Frontal cortex (tissue), 3 donors: ENCODE measurements at regions not wholly inside any gene's neighbourhood (a gene's known extent, or its start where the extent isn't known, plus 50 kb on each side); places are given as distances from the start of the nearest gene placed in this dataset.
"Not testable (repeated sequence)": the region's sequence is repeated elsewhere in the genome, so short reads cannot be mapped to it uniquely, and the experiment has no call there.

Source experiments
- DNase-seq, 2 donors: peaks; one replicate each; pipeline ENCODE4 v3.0.0; 2012; ENCODE audit warnings: low spot score in 2 of 2
- FAIRE-seq: peaks from 2 replicates; lab custom pipeline; 2012; peaks lifted over from hg19 to GRCh38; lab: Jason Lieb, UNC
- donor health status: control.
- donor health status: control.
- donor health status: control.

DNA sequence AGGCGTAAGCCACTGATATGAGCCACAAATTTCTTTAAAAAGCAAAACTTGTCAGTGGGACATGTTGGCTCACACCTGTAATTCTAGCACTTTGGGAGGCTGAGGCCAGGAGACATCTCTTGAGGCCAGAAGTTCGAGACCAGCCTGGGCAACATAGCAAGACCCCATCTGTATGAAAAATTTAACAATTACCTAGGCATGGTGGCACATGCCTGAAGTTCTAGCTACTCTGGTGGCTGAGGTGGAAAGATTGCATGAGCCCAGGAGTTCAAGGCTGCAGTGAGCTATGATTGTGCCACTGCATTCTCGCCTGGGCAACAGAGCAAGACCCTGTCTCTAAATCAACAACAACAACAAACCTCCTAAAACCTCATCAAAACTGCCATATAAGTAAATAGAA is 147.6 kb upstream of the BARHL2 start:
- no peak for DNase-seq
- no peak for FAIRE-seq

DNA sequence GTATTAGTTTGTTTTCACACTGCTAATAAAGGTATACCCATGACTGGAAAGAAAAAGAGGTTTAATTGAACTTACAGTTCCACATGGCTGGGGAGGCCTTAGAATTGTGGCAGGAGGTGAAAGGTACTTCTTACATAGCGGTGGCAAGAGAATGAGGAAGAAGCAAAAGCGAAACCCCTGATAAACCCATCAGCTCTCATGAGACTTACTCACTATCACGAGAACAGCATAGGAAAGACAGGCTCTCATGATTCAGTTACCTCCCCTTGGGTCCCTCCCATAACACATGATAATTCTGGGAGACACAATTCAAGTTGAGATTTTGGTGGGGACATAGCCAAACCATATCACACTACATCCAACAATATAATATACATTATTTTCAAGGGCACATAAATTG is 145.7 kb upstream of the BARHL2 start:
- no peak for FAIRE-seq

DNA sequence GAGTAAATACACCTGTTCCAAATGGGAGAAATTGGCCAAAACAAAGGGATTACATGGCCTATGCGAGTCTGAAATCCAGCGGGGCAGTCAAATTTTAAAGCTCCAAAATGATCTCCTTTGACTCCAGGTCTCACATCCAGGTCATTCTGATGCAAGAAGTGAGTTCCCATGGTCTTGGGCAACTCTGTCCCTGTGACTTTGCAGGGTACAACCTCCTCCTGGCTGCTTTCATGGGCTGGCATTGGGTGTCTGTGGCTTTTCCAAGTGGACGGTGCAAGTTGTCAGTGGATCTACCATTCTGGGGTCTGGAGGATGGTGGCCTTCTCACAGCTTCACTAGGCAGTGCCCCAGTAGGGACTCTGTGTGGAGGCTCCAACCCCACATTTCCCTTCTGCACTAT is 144.3 kb upstream of the BARHL2 start:
- not testable (repeated sequence) for FAIRE-seq, DNase-seq

More for the DNA sequence above, 145.7 kb upstream of the BARHL2 start:
- no peak for DNase-seq

DNA sequence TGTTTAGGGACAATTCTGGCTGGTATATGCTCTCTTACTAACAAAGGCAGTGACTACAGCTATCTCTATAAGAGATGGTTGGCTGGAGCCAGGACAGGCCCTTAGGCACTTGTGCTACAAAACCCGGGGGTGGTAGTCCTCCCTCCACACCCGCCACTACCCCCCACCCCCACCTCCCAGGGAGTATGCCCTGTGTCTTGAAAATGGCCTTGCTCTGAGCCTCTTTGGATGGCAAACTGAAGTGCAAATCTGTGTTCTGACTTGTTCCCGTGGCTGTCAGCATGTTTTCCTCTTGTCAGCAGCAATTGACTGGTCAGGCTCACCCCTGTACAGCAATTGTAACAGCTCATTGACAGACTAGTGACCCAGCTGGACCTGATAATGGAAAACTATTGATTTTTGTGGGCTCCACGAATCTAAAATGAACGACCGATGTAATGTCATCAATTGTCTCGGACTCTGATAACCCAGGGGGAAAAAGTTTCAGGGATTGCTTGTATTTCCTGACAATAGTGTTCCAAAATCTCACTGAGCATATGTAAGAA is 139.4 kb upstream of the BARHL2 start:
- FAIRE-seq: no peak
- DNase-seq: no peak

DNA sequence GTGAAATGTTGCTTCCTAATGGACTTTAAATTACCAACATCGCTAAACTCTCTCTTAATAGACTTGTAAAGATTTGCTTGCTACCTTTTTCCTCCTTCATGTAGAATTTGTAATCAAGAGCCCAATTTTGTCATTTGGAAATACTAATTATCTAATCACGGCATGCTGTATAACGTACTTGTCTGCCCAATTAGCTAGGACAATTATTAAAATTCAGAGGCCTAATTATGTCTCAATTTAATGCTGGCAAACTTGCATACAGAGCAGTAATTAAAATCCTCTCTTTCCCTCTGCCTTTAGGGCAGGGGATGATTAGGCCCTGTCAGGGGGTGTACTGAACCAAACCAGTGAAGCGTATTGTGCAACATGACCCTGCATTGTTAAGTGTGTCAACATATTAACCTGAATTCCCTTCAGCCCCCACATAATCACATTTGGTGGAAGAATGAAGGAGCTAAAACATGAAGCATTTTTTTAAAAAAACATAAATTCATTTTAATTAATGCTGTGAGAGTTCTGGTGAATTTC is 137.4 kb upstream of the BARHL2 start:
- DNase-seq (no peak), FAIRE-seq (no peak)

DNA sequence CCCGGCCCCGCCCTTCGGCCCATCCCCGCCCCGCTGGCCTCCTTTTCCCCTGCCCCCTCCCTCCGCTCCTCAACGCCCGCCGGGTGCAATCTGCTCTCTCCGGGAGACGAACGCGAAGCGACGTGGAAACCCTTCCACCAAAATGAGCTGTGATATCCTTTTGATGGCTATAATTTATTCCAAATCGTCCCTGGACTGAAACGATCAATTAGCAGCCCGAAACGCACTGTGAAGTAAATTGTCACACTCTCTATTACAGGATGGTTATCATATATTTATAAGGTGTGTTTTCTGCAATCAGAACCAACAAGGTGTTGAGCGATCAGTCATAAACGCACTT is 134.6 kb upstream of the BARHL2 start:
- DNase-seq: no peak
- FAIRE-seq: no peak

DNA sequence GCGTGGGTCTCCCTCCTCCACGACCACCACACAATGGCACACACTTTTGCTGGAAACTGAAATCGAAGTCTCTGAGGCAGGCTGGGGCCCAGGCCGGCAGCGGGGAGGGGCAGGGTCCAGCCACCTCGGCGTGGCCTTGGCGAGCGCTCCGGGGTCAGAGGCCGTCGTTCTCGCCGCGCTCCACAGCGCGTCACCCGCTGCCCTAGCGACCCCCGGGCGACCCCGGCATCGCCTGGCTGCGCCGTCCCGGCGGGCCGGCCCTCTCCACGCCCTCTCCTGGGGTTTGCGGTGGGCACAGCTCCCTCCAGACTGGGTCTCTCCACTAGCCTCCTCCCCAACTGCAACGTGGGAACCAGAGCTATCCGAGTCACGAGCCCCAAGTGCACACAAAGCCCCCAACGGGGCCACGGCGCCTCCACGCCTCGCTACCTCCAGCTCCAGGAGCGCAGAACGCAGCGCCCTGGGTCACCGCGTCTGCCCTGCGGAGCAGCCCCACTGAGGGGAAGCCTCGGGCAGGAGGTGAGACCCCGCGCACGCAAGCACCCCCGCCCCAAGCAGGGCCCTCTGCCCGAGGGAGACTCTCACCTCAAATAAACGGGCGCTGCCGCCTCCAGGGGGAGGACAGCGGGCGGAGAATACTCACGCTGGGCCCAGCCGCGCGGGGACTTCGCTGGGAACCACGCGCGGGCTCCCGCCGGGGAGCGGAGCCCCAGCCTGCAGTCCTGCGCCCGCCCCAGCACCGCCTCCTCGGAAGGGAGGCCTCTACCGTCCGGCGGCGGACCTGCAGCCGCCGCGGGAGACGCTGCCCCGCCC is 134.0 kb upstream of the BARHL2 start:
- peak; percentile 80 to 85 for DNase-seq
- no peak for FAIRE-seq

DNA sequence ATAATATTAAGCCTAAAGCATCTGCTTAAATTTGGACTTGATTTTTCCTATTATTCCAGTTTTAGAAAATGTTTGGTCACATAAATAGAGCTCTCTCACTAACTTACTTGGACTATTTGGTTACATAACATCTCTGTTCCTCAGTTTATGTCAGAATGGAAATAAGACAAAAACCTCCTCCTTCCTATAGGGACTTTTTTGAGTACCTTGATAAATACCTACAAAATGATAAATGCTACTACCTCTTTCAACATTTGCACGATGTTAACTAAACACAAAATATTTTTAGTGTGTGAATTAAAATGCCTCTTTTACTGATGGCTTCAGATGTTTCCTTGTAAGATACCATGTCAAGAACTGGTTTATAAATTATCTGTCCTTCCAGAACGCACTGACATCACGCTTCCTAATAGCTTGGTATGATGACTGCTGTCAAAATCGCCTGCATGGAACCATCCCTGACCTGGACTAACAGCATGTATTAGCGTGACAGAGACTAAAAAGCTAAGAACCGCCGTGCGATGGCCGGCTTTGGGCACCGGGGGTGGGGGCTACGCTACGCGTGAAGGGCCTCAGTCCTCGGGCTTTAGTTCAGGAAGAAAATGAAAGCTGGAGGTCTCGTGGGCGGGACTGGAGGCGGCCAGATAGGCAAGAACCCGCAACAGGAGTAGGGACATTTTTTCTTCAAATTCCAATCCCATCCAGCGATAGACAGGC is 133.2 kb upstream of the BARHL2 start:
- DNase-seq (no peak), FAIRE-seq (no peak)

DNA sequence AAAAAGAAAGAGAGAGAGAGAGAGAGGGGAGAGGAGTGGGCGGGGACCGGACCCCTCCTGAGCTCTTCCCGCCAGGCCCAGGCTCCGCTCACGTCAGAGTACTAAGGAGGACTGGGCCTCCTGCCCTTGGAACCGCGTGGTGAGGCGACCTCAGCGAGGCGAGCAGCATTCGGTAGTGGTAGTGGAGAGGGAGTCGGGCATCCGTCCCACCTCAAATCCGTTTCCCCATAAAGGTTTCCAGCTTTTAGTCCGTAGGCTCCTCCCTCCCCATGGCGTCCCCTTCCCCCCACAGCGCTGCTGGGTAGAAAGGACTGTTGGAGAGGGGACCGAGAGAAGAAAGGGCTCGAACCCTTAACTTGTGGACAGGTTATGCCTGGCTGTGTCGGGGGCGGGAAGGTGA is 124.4 kb upstream of the BARHL2 start:
- no peak for DNase-seq

DNA sequence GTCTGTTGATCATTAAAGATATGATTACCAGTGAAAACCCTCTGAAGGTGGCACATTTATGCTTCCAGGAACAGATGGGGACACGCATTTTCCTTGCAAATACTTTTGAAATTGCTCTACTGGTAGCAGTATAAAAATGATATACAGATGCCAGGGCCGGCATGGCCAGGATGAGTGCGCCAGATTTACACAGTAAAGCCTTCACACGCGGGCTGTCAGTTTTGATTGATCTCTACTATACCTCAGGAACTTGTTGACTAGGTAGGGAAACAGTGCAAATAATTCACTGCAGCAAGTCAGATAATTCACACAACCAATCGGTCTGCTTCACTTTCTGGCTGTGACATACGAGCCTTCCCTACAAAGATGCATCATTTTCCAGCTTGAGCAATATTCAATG is 123.2 kb upstream of the BARHL2 start:
- DNase-seq (no peak), FAIRE-seq (no peak)

More for the DNA sequence above, 124.4 kb upstream of the BARHL2 start:
- no peak for FAIRE-seq

DNA sequence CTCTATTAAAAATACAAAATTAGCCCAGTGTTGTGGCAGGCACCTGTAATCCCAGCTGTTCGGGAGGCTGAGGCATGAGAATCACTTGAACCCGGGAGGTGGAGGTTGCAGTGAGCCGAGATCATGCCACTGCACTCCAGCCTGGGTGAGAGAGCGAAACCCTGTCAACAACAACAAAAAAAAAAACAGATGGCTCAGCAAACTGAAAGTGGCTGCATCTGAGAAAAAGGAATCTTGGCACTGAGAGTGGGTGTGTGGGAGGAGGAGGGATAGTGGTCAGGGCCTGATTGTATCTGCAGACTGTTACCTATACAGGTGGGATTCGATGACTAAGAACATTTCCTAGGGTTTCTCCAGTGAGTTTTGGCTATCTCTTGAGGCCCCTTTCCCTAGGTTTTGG is 122.2 kb upstream of the BARHL2 start:
- FAIRE-seq (no peak), DNase-seq (no peak)

DNA sequence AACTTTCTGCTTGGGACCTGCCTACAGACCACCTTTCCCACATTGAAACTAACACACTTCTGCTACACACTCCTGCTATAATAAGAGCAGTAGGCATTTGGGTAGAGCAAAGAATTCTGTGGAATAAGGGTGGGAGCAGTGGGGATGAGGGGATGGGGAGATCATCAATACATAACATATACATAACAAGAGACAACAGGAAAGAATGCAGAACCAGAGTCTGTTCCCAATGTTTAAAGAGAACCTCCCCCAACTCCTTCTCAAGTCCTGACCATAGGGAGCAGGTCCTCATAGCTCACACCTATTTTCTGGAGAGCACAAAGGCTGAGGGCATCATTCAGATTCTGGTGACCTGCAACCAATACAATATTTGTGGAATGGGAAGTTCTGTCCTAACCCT is 121.6 kb upstream of the BARHL2 start:
- FAIRE-seq (no peak), DNase-seq (no peak)

DNA sequence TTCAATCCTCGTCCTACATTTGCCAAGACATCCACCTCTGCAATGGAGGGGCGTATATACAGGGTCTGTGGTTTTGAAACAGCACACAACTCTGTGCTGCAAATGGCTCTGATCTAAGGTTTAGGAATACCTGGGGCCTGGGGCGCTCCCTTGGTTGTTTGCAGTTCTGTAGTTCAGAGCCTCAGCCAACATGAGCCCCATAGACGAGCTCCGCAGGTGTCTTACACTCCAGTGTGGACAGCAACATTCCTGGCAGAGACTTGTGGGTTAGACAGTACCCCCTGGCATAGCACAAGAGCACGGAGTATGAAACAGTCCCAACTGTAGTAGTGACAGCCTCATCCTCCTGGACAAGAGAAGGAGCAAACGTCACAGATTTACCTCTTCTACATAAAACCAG is 120.3 kb upstream of the BARHL2 start:
- FAIRE-seq: no peak
- no peak for DNase-seq

DNA sequence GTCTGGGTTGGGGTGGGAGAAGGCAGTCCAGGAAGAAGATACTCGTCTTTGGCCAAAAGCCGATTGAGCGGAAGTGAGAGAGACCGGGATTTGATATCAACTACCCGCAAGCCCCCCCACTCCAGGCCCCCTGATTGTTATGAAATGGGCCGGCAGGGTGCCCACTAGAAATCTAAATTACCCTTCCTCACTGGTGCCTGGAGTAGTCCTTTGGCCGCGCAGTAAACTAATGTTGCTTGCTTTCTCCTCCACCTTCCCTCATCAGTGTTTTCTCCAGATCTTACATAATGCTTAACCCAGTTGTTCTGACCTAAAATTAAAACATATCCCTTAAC is 119.2 kb upstream of the BARHL2 start:
- FAIRE-seq (no peak), DNase-seq (no peak)

DNA sequence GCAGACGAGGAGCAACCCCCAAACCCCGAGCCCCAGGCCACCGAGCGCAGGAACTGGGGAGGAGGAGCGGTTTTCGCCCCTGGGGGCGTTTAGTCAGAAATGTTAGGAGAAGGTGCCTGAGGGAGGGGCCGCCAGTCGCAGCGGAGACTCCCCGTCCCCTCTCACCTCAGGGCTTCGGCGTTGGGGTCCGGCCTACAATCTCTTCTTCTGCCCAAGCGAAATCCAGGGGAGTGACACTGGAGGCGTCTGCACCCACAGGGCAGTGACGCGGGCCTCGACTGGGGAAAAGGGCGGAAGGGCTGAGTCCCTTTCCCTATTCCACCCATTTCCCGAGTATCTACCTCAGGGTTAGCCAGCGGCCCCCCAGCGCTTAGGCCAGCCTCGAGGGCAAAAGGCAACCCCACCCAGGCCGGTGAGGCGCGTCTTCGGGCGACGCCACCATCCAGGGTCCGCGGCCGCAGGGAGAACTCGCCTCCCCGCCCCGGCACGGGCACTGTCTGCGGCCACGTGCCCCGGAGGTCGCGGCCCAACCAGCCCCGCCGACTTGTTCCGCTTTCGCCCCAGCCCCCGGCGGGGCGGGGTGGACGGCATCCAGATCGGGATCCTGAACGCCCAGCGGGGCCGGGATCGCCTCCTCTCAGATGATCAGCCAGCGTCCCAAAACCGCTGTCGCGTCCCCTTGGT is 118.7 kb upstream of the BARHL2 start:
- no peak for FAIRE-seq
- peak in 1 of 2 donors; percentile 20 for DNase-seq

DNA sequence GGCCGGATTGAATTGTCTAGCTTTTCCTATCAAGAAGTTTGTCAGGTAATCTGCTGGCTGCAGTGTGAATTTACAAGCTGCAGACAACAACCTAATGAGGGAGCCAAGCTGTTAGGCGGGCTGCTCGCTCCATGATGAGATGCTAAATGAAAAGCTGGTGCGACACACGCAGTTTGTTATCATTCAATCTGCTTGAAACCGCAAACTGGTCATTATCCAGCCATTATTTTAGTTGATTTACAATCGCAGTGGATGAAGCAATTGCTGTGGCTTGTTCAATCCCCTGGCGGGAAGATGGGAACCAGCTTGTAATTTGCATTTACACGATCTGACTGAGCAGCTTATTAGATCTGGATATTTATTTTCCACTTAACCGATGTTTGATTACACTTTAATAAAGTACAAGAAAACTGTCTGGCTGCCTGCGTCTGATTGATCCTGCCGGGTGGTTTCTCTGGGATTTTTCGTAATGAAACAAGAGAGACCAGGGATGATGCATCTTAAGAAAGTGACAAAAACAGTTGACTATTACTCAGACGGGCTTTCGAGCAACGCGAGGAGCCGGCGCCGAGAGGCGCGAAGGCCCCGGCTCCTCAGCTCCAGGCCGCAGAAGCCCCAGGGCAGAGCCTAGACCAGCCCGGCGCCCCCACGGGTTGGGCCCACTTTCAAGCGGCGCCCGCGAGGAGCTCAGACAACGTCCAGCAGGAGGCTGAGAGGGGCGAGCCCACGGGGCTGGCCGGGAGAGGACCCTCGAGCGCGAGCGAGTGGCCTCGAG is 118.0 kb upstream of the BARHL2 start:
- DNase-seq (no peak), FAIRE-seq (no peak)

DNA sequence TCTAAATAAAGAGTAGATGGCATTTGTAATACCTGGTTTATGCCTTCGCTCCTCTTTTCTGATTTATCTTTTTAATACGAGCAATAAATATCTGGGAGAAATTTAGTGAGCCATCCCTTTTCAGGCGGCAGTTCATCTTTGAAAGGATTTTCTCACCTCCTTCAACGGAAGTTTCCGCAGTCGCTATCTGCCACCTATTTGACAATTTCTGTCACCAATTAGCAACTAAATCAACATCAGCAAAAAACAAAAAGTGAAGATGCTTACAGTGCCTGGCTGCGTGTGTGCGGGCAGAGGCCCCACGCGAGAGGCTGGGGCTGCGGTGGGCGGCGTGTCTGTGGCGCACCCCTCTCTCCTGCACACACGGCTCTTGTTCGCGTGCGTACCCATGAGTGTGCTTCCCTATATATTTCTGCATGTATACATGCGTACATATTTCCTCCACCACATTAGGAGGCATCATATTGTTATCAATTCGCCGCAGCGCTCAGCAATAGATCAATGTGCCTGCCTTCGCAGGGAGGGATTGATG is 117.3 kb upstream of the BARHL2 start:
- FAIRE-seq: no peak
- DNase-seq: no peak

DNA sequence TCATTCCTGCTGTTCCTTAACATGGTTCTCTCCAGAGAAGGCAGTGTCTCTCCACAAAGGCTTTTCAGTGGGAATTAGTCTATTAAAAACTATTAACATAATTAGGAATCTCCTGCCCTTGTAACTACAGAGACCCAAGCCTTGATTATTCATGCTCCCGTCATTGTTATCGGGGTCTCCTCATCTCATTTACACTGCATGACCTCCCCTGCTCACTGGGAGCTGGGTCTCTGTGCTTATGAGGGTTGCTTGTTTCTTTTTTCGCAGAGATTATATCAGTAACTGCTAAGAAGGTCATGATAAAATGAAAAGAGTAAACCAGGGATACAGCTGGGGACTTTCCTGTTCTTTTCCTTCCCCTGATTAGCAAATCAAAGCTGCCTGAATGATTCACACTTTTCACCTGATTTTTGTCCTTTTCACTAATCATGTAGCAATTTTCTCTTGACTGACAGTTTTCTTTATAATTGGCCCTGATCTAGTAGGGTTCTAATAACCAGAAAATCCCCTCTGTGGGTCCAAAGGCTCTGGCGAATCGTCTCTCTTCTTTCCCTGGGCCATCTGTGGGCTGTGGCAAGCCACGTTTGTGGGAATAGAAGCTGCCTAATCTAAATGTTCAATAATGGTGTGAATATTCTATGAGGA is 116.5 kb upstream of the BARHL2 start:
- DNase-seq (no peak), FAIRE-seq (no peak)

DNA sequence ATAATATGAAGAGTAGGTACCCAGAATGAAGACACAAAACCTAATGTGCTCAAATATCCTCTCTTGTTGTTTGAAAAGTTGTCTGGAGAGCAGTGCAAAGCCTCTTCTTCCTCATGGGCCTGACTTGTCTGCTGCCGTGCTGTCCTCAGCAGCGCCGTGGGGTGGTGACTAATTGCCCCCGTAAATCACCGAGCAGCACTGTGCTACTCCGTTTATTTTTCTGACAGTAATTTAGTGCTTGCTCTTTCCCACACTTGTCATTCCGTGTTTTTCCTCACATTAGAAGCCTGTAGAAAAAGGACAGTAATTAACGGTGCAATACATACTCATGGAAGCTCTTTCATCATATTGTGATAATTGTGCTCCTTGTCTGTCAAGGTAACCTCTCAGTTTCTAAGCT is 114.8 kb upstream of the BARHL2 start:
- FAIRE-seq: no peak
- no peak for DNase-seq
